ENCODE measurements at regions not wholly inside any gene's neighbourhood (a gene's known extent, or its start where the extent isn't known, plus 50 kb on each side); places are given as distances from the start of the nearest gene placed in this dataset.

DNA sequence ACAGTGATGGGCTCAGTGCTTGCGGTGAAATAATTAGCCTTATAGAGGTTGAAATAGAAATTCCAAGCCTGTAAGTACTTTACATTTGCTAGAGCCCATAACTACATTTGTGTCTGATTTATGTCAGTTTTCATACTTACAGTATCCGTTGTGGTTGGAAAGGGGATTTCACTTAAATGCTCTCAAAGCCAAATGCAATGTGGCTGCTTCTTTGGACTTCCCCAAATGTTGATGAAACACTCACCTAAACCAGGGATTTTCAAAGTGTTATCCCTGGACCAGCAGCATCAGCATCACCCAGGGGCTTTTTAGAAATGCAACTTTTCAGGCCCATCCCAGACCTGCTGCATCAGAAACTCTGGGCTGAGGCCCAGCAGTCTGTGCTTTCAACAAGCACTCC is 378.7 kb downstream of the MCTP2 start:
- Histone ChIP-seq H2AFZ (no peak overlapping the region), H3K9me2 (ENCODE audit: insufficient read depth) (no peaks in the 10 kb centered on the region), H3K4me1 (ENCODE audit: insufficient read depth) (no peaks in the 10 kb centered on the region), H3K4me2 (no peak overlapping the region), H3K36me3 (ENCODE audit: insufficient read depth) (no peaks in the 10 kb centered on the region), H3K27me3 (ENCODE audit: insufficient read depth) (no peaks in the 10 kb centered on the region), H3K79me2 (replicated peaks; ENCODE audit: insufficient read depth) (no peaks in the 10 kb centered on the region), H3K27ac (ENCODE audit: low read depth) (no peak overlapping the region), H3K4me3 (no peak overlapping the region), H3F3A (replicated peaks; ENCODE audit: low read depth) (no peaks in the 10 kb centered on the region), H4K20me1 (replicated peaks; ENCODE audit: insufficient read depth) (no peaks in the 10 kb centered on the region)
- no peak overlapping the region for H3K27ac Mint-ChIP-seq
- peaks cover 3% of the 10 kb centered on the region; the same call in 2 of the 3 replicates for H3K4me1 Mint-ChIP-seq
- no peaks in the 10 kb centered on the region for H3K36me3 Mint-ChIP-seq (ENCODE audit: low read depth)
- no peak for TF ChIP-seq CREB1 (CRISPR knock-in tag; IDR thresholded peaks at IDR 0.05; ENCODE audit: low read depth)
- TF ChIP-seq NANOG (IDR thresholded peaks at IDR 0.05; ENCODE audit: borderline replicate concordance): no peak
- no peak for TF ChIP-seq EZH2 (IDR thresholded peaks at IDR 0.05; ENCODE audit: low read depth, unreplicated experiment)
- TF ChIP-seq, protein P1, sequence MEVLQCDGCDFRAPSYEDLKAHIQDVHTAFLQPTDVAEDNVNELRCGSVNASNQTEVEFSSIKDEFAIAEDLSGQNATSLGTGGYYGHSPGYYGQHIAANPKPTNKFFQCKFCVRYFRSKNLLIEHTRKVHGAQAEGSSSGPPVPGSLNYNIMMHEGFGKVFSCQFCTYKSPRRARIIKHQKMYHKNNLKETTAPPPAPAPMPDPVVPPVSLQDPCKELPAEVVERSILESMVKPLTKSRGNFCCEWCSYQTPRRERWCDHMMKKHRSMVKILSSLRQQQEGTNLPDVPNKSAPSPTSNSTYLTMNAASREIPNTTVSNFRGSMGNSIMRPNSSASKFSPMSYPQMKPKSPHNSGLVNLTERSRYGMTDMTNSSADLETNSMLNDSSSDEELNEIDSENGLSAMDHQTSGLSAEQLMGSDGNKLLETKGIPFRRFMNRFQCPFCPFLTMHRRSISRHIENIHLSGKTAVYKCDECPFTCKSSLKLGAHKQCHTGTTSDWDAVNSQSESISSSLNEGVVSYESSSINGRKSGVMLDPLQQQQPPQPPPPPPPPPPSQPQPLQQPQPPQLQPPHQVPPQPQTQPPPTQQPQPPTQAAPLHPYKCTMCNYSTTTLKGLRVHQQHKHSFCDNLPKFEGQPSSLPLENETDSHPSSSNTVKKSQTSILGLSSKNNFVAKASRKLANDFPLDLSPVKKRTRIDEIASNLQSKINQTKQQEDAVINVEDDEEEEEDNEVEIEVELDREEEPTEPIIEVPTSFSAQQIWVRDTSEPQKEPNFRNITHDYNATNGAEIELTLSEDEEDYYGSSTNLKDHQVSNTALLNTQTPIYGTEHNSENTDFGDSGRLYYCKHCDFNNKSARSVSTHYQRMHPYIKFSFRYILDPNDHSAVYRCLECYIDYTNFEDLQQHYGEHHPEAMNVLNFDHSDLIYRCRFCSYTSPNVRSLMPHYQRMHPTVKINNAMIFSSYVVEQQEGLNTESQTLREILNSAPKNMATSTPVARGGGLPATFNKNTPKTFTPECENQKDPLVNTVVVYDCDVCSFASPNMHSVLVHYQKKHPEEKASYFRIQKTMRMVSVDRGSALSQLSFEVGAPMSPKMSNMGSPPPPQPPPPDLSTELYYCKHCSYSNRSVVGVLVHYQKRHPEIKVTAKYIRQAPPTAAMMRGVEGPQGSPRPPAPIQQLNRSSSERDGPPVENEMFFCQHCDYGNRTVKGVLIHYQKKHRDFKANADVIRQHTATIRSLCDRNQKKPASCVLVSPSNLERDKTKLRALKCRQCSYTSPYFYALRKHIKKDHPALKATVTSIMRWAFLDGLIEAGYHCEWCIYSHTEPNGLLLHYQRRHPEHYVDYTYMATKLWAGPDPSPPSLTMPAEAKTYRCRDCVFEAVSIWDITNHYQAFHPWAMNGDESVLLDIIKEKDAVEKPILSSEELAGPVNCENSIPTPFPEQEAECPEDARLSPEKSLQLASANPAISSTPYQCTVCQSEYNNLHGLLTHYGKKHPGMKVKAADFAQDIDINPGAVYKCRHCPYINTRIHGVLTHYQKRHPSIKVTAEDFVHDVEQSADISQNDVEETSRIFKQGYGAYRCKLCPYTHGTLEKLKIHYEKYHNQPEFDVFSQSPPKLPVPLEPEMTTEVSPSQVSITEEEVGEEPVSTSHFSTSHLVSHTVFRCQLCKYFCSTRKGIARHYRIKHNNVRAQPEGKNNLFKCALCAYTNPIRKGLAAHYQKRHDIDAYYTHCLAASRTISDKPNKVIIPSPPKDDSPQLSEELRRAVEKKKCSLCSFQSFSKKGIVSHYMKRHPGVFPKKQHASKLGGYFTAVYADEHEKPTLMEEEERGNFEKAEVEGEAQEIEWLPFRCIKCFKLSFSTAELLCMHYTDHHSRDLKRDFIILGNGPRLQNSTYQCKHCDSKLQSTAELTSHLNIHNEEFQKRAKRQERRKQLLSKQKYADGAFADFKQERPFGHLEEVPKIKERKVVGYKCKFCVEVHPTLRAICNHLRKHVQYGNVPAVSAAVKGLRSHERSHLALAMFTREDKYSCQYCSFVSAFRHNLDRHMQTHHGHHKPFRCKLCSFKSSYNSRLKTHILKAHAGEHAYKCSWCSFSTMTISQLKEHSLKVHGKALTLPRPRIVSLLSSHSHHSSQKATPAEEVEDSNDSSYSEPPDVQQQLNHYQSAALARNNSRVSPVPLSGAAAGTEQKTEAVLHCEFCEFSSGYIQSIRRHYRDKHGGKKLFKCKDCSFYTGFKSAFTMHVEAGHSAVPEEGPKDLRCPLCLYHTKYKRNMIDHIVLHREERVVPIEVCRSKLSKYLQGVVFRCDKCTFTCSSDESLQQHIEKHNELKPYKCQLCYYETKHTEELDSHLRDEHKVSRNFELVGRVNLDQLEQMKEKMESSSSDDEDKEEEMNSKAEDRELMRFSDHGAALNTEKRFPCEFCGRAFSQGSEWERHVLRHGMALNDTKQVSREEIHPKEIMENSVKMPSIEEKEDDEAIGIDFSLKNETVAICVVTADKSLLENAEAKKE (CRISPR knock-in tag; IDR thresholded peaks at IDR 0.05): no peak
- TF ChIP-seq, protein P2, sequence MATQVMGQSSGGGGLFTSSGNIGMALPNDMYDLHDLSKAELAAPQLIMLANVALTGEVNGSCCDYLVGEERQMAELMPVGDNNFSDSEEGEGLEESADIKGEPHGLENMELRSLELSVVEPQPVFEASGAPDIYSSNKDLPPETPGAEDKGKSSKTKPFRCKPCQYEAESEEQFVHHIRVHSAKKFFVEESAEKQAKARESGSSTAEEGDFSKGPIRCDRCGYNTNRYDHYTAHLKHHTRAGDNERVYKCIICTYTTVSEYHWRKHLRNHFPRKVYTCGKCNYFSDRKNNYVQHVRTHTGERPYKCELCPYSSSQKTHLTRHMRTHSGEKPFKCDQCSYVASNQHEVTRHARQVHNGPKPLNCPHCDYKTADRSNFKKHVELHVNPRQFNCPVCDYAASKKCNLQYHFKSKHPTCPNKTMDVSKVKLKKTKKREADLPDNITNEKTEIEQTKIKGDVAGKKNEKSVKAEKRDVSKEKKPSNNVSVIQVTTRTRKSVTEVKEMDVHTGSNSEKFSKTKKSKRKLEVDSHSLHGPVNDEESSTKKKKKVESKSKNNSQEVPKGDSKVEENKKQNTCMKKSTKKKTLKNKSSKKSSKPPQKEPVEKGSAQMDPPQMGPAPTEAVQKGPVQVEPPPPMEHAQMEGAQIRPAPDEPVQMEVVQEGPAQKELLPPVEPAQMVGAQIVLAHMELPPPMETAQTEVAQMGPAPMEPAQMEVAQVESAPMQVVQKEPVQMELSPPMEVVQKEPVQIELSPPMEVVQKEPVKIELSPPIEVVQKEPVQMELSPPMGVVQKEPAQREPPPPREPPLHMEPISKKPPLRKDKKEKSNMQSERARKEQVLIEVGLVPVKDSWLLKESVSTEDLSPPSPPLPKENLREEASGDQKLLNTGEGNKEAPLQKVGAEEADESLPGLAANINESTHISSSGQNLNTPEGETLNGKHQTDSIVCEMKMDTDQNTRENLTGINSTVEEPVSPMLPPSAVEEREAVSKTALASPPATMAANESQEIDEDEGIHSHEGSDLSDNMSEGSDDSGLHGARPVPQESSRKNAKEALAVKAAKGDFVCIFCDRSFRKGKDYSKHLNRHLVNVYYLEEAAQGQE (IDR thresholded peaks at IDR 0.05; ENCODE audit: unreplicated experiment): no peak
- no peak for TF ChIP-seq ZNF114 (CRISPR knock-in tag; IDR thresholded peaks at IDR 0.05)
- no peak for TF ChIP-seq EZH2phosphoT487 (IDR thresholded peaks at IDR 0.05; ENCODE audit: unreplicated experiment)
- TF ChIP-seq, protein P3, sequence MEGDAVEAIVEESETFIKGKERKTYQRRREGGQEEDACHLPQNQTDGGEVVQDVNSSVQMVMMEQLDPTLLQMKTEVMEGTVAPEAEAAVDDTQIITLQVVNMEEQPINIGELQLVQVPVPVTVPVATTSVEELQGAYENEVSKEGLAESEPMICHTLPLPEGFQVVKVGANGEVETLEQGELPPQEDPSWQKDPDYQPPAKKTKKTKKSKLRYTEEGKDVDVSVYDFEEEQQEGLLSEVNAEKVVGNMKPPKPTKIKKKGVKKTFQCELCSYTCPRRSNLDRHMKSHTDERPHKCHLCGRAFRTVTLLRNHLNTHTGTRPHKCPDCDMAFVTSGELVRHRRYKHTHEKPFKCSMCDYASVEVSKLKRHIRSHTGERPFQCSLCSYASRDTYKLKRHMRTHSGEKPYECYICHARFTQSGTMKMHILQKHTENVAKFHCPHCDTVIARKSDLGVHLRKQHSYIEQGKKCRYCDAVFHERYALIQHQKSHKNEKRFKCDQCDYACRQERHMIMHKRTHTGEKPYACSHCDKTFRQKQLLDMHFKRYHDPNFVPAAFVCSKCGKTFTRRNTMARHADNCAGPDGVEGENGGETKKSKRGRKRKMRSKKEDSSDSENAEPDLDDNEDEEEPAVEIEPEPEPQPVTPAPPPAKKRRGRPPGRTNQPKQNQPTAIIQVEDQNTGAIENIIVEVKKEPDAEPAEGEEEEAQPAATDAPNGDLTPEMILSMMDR (conservative IDR thresholded peaks at IDR 0.05; ENCODE audit: low read depth in 2 of 2): no peak
- no peak for TF ChIP-seq STAT1 (IDR thresholded peaks at IDR 0.05; ENCODE audit: unreplicated experiment)
- TF ChIP-seq, protein P4, sequence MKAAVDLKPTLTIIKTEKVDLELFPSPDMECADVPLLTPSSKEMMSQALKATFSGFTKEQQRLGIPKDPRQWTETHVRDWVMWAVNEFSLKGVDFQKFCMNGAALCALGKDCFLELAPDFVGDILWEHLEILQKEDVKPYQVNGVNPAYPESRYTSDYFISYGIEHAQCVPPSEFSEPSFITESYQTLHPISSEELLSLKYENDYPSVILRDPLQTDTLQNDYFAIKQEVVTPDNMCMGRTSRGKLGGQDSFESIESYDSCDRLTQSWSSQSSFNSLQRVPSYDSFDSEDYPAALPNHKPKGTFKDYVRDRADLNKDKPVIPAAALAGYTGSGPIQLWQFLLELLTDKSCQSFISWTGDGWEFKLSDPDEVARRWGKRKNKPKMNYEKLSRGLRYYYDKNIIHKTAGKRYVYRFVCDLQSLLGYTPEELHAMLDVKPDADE (IDR thresholded peaks at IDR 0.05): no peak
- TF ChIP-seq JUNB (IDR thresholded peaks at IDR 0.05; ENCODE audit: unreplicated experiment): no peak
- no peak for TF ChIP-seq POLR2AphosphoS5 (IDR thresholded peaks at IDR 0.05; ENCODE audit: low read depth)
- no peak for TF ChIP-seq ZNF331 (CRISPR knock-in tag; IDR thresholded peaks at IDR 0.05; ENCODE audit: low read depth)
- H3K4me3 Mint-ChIP-seq: no peak overlapping the region
- no peaks in the 10 kb centered on the region for H3K27me3 Mint-ChIP-seq (ENCODE audit: insufficient read depth, low read depth, poor library complexity)
- DNase-seq (ENCODE audit: low spot score): no peak
- H3K9me3 Mint-ChIP-seq: no peaks in the 10 kb centered on the region
- ATAC-seq: no peak
